H1 (cell line): ENCODE measurements at regions not wholly inside any gene's neighbourhood (a gene's known extent, or its start where the extent isn't known, plus 50 kb on each side); places are given as distances from the start of the nearest gene placed in this dataset.
A peak's percentile ranks its signal among the peaks of the same experiment; 100 is the strongest.

Experiments
- CTCF ChIA-PET: fragments of 300-600 bp; sonication (Branson Sonifier 250); formaldehyde crosslinking; loops from one replicate; lab custom pipeline; 2021; ENCODE audit not compliant: partially characterized antibody; lab: Charles Lee
- POLR2A ChIA-PET: fragments of 300-600 bp; sonication (Branson Sonifier 250); formaldehyde crosslinking; loops from one replicate; lab custom pipeline; 2021; ENCODE audit warnings: inconsistent platforms; ENCODE audit not compliant: partially characterized antibody; lab: Charles Lee
- DNase-seq, 2 experiments: peaks; one replicate each; pipeline versions ENCODE4 v3.0.0 to v3.0.0-alpha.2; 2010 to 2022; ENCODE audit warnings: low spot score in 2 of 2, low read depth in 1 of 2, mixed read lengths in 1 of 2
- FAIRE-seq: peaks from 2 replicates; lab custom pipeline; 2011; peaks lifted over from hg19 to GRCh38; lab: Jason Lieb, UNC
- H2AFZ ChIP-seq: 2 replicates; pipeline ENCODE4 v1.8.1; 2012; ENCODE audit warnings: low read length, inconsistent platforms
- H2AK5ac ChIP-seq: 2 replicates; pipeline ENCODE4 v1.6.1; 2013; ENCODE audit warnings: low read depth, low read length
- H2BK120ac ChIP-seq: replicated peaks from 2 replicates; pipeline ENCODE3; 2013; ENCODE audit warnings: low read depth, low read length, inconsistent platforms
- H2BK12ac ChIP-seq: 2 replicates; pipeline ENCODE4 v1.6.1; 2013; ENCODE audit warnings: low read depth, low read length
- H2BK15ac ChIP-seq: 2 replicates; pipeline ENCODE4 v1.6.1; 2013; ENCODE audit warnings: low read length
- H2BK20ac ChIP-seq: 2 replicates; pipeline ENCODE4 v1.6.1; 2013; ENCODE audit warnings: low read length
- H2BK5ac ChIP-seq: 2 replicates; pipeline ENCODE4 v1.6.1; 2013; ENCODE audit warnings: low read depth, low read length
- H3K14ac ChIP-seq: 2 replicates; pipeline ENCODE4 v1.6.1; 2013; ENCODE audit warnings: inconsistent platforms; ENCODE audit not compliant: insufficient read length
- H3K18ac ChIP-seq: 2 replicates; pipeline ENCODE4 v1.6.1; 2013; ENCODE audit warnings: low read length; ENCODE audit errors: extremely low read depth
- H3K23ac ChIP-seq: 2 replicates; pipeline ENCODE4 v1.6.1; 2013; ENCODE audit warnings: inconsistent platforms; ENCODE audit not compliant: insufficient read length
- H3K23me2 ChIP-seq: 2 replicates; pipeline ENCODE4 v1.6.1; 2013; ENCODE audit warnings: low read depth, low read length
- H3K27ac ChIP-seq: 2 replicates; pipeline ENCODE4 v1.6.1; 2011; ENCODE audit warnings: low read depth, low read length, inconsistent platforms
- H3K27me3 ChIP-seq, 4 experiments: replicated peaks in 1 of 4; 1 replicate in 1 of 4; 2 replicates in 3 of 4; pipeline versions ENCODE4 v1.6.1 to v1.8.1; 2011 to 2013; ENCODE audit warnings: low read length in 3 of 4, mild to moderate bottlenecking in 3 of 4, inconsistent platforms in 2 of 4, mixed read lengths in 2 of 4, moderate library complexity in 1 of 4; ENCODE audit not compliant: control insufficient read depth in 3 of 4, insufficient read depth in 3 of 4; ENCODE audit errors: extremely low read depth in 1 of 4
- H3K36me3 ChIP-seq, 4 experiments: 2 replicates each; pipeline versions ENCODE4 v1.6.1 to v1.8.1; 2011 to 2013; ENCODE audit warnings: mild to moderate bottlenecking in 4 of 4, low read length in 3 of 4, moderate library complexity in 2 of 4, control low read depth in 1 of 4, inconsistent platforms in 1 of 4; ENCODE audit not compliant: insufficient read depth in 4 of 4, control insufficient read depth in 2 of 4
- H3K4ac ChIP-seq: replicated peaks from 2 replicates; pipeline ENCODE3; 2013; ENCODE audit warnings: low read length, low read depth, mixed read lengths, inconsistent platforms; ENCODE audit not compliant: insufficient read length
- H3K4me1 ChIP-seq, 4 experiments: replicated peaks in 1 of 4; 1 replicate in 1 of 4; 2 replicates in 3 of 4; pipeline versions ENCODE4 v1.6.1 to v1.8.1; 2011 to 2013; ENCODE audit warnings: low read length in 3 of 4, inconsistent platforms in 2 of 4, mixed read lengths in 1 of 4; ENCODE audit not compliant: insufficient read depth in 4 of 4, control insufficient read depth in 3 of 4
- H3K4me2 ChIP-seq, 2 experiments: 2 replicates each; pipeline versions ENCODE4 v1.6.1 to v1.8.1; 2011 to 2013; ENCODE audit warnings: low read depth in 2 of 2, low read length in 2 of 2, control low read depth in 1 of 2, inconsistent platforms in 1 of 2, mild to moderate bottlenecking in 1 of 2; ENCODE audit not compliant: insufficient read depth in 1 of 2
- H3K4me3 ChIP-seq, 4 experiments: fragments of 200-600, 300-600 bp in 1 of 4; sonication (generic), shearing (Covaris generic), sonication (Bioruptor Twin) in 1 of 4; 2 replicates each; pipeline versions ENCODE4 v1.5.1 to v1.8.1; 2011 to 2016; ENCODE audit warnings: low read length in 4 of 4, low read depth in 3 of 4, control low read depth in 2 of 4, inconsistent platforms in 2 of 4, mild to moderate bottlenecking in 2 of 4, mixed read lengths in 1 of 4, moderate library complexity in 1 of 4; ENCODE audit not compliant: insufficient read depth in 2 of 4; ENCODE audit errors: extremely low read depth in 1 of 4
- H3K56ac ChIP-seq: replicated peaks from 2 replicates; pipeline ENCODE3; 2013; ENCODE audit warnings: low read depth, mild to moderate bottlenecking, mixed read lengths, low read length, inconsistent platforms; ENCODE audit not compliant: insufficient read length
- H3K79me1 ChIP-seq: 2 replicates; pipeline ENCODE4 v1.6.1; 2013; ENCODE audit warnings: low read depth, low read length, control low read depth
- H3K79me2 ChIP-seq, 2 experiments: 2 replicates each; pipeline versions ENCODE4 v1.6.1 to v1.8.1; 2012 to 2013; ENCODE audit warnings: low read length in 2 of 2, mild to moderate bottlenecking in 2 of 2, inconsistent platforms in 1 of 2; ENCODE audit not compliant: insufficient read depth in 2 of 2, control insufficient read depth in 1 of 2
- H3K9ac ChIP-seq, 4 experiments: replicated peaks in 1 of 4; 1 replicate in 1 of 4; 2 replicates in 3 of 4; pipeline versions ENCODE4 v1.6.1 to v1.8.1; 2011 to 2013; ENCODE audit warnings: low read depth in 3 of 4, low read length in 3 of 4, control low read depth in 2 of 4, mild to moderate bottlenecking in 2 of 4, moderate library complexity in 2 of 4, inconsistent platforms in 1 of 4; ENCODE audit errors: extremely low read depth in 1 of 4
- H3K9me3 ChIP-seq, 2 experiments: 2 replicates each; pipeline versions ENCODE4 v1.6.1 to v1.8.1; 2012 to 2013; ENCODE audit warnings: mild to moderate bottlenecking in 2 of 2, moderate library complexity in 2 of 2, control low read depth in 1 of 2, inconsistent platforms in 1 of 2, low read depth in 1 of 2, low read length in 1 of 2, mixed read lengths in 1 of 2; ENCODE audit not compliant: insufficient read depth in 2 of 2
- H4K20me1 ChIP-seq, 2 experiments: replicated peaks in 1 of 2; 2 replicates each; pipeline versions ENCODE3 to v1.8.1; 2011 to 2013; ENCODE audit warnings: inconsistent platforms in 2 of 2, low read length in 2 of 2, mild to moderate bottlenecking in 1 of 2; ENCODE audit not compliant: insufficient read depth in 2 of 2, control insufficient read depth in 1 of 2
- H4K5ac ChIP-seq: 2 replicates; pipeline ENCODE4 v1.6.1; 2013; ENCODE audit warnings: low read length, low read depth, mixed read lengths, inconsistent platforms; ENCODE audit not compliant: insufficient read length
- H4K8ac ChIP-seq: 2 replicates; pipeline ENCODE4 v1.8.0; 2013; ENCODE audit warnings: mild to moderate bottlenecking, moderate library complexity, low read length, inconsistent platforms; ENCODE audit not compliant: insufficient read depth; ENCODE audit errors: extremely low read depth
- H4K91ac ChIP-seq: replicated peaks from 2 replicates; pipeline ENCODE3; 2013; ENCODE audit warnings: low read length, mixed read lengths, inconsistent platforms; ENCODE audit not compliant: insufficient read length
- BCL11A ChIP-seq, 2 experiments: IDR thresholded peaks; one replicate each; pipeline ENCODE4 v1.6.1; 2011; ENCODE audit warnings: low read depth in 2 of 2, low read length in 2 of 2, mild to moderate bottlenecking in 2 of 2
- RFX5 ChIP-seq: IDR thresholded peaks from 2 replicates; pipeline ENCODE4 v1.6.1; 2011; ENCODE audit warnings: low read depth, low read length, improper control_type of control experiment, borderline replicate concordance
- WGBS, 2 experiments: shearing (Covaris generic) in 1 of 2; methylation state at CpG; one replicate each; pipeline versions ENCODE4 v1.1.6 to v1.1.7; 2013 to 2015; ENCODE audit warnings: low lambda C conversion rate in 2 of 2, mixed read lengths in 2 of 2, inconsistent platforms in 1 of 2, low coverage in 1 of 2, missing lambda C conversion rate in 1 of 2; ENCODE audit not compliant: insufficient replicate concordance in 2 of 2, insufficient coverage in 1 of 2, insufficient read length in 1 of 2; ENCODE audit errors: extremely low coverage in 1 of 2, missing lambda C conversion rate in 1 of 2; 5-methylcytosine and 5-hydroxymethylcytosine counted together

- peaks cover 59 to 63% of the 10 kb centered on the region in 2 experiments for H3K9me3 ChIP-seq
- no peak overlapping the region for H3K4me3 ChIP-seq
- H3K27me3 ChIP-seq: no peaks in the 10 kb centered on the region
- FAIRE-seq (no peak), DNase-seq (peak in 1 of 2 experiments; percentile 11)
- H3K56ac ChIP-seq: no peak overlapping the region
- no peak overlapping the region for H3K9ac ChIP-seq
- H4K5ac ChIP-seq: no peak overlapping the region
- H3K36me3 ChIP-seq: no peaks in the 10 kb centered on the region
- no peak overlapping the region for H4K91ac ChIP-seq
- H3K23ac ChIP-seq: no peak overlapping the region
- no peak overlapping the region for H3K4me2 ChIP-seq
- no peak overlapping the region for H2BK15ac ChIP-seq
- H3K23me2 ChIP-seq: no peaks in the 10 kb centered on the region
- no peak overlapping the region for H2BK120ac ChIP-seq
- no peak overlapping the region for H4K8ac ChIP-seq
- H3K4me1 ChIP-seq: no peaks in the 10 kb centered on the region
- no peak overlapping the region for H3K4ac ChIP-seq
- no peaks in the 10 kb centered on the region for H4K20me1 ChIP-seq
- ChIA-PET POLR2A (no interaction called here), CTCF (no interaction called here)
- H2BK5ac ChIP-seq: no peak overlapping the region
- no peak overlapping the region for H2BK20ac ChIP-seq
- H2AFZ ChIP-seq: no peak overlapping the region
- no peak overlapping the region for H2BK12ac ChIP-seq
- TF ChIP-seq RFX5: no peak
- TF ChIP-seq BCL11A (IDR thresholded peaks at IDR 0.05; ENCODE audit: low read depth in 2 of 2, low read length in 2 of 2): no peak
- H3K18ac ChIP-seq: no peak overlapping the region
- H3K27ac ChIP-seq: no peak overlapping the region
- 73% methylated on average over 6 of the region's 6 CpGs; no CpG with 5 or more reads in 1 of the 2 experiments for WGBS, 2 experiments
- H3K14ac ChIP-seq: no peak overlapping the region
- H2AK5ac ChIP-seq: no peak overlapping the region
- H3K79me2 ChIP-seq: no peaks in the 10 kb centered on the region
- H3K79me1 ChIP-seq: no peaks in the 10 kb centered on the region
Observed at GRCh38 chr11:50412832-50413231, 380.2 kb downstream of the OR4C45 start.
